Small intestine (tissue), 7 donors: ENCODE measurements at regions not wholly inside any gene's neighbourhood (a gene's known extent, or its start where the extent isn't known, plus 50 kb on each side); places are given as distances from the start of the nearest gene placed in this dataset.

ENCODE experiments used
- DNase-seq, 2 donors: peaks; one replicate each; pipeline versions ENCODE4 v3.0.0 to v3.0.0-alpha.2; 2013
- FAIRE-seq: peaks from 2 replicates; lab custom pipeline; 2012; peaks lifted over from hg19 to GRCh38; lab: Jason Lieb, UNC
- H3K27ac ChIP-seq, 3 donors: one replicate each; pipeline ENCODE4 v1.5.1; 2013; ENCODE audit warnings: low read length in 2 of 3, mild to moderate bottlenecking in 2 of 3, control low read depth in 1 of 3, inconsistent platforms in 1 of 3, low read depth in 1 of 3, moderate library complexity in 1 of 3
- H3K27me3 ChIP-seq, 3 donors: one replicate each; pipeline ENCODE4 v1.6.1; 2013; ENCODE audit warnings: low read length in 3 of 3, inconsistent platforms in 1 of 3; ENCODE audit not compliant: control insufficient read depth in 3 of 3, insufficient read depth in 3 of 3
- H3K36me3 ChIP-seq, 3 donors: one replicate each; pipeline ENCODE4 v1.6.1; 2013; ENCODE audit warnings: low read length in 3 of 3, inconsistent platforms in 1 of 3, low read depth in 1 of 3, mild to moderate bottlenecking in 1 of 3, moderate library complexity in 1 of 3; ENCODE audit not compliant: control insufficient read depth in 3 of 3, insufficient read depth in 2 of 3
- H3K4me1 ChIP-seq, 3 donors: one replicate each; pipeline ENCODE4 v1.6.1; 2013; ENCODE audit warnings: low read length in 2 of 3, inconsistent platforms in 1 of 3, low read depth in 1 of 3, mild to moderate bottlenecking in 1 of 3, moderate library complexity in 1 of 3; ENCODE audit not compliant: control insufficient read depth in 3 of 3, insufficient read depth in 2 of 3
- H3K4me3 ChIP-seq, 3 donors: one replicate each; pipeline ENCODE4 v1.5.1; 2013; ENCODE audit warnings: low read length in 3 of 3, control low read depth in 1 of 3, inconsistent platforms in 1 of 3, low read depth in 1 of 3, mild to moderate bottlenecking in 1 of 3, moderate library complexity in 1 of 3
- H3K9me3 ChIP-seq, 2 donors: one replicate each; pipeline ENCODE4 v1.6.1; 2013; ENCODE audit warnings: low read depth in 1 of 2, low read length in 1 of 2; ENCODE audit not compliant: control insufficient read depth in 2 of 2, insufficient read depth in 1 of 2
- WGBS, 3 donors: extraction: QIAGEN DNeasy Blood & Tissue Kit; methylation state at CpG; one replicate each; pipeline ENCODE4 v1.1.7; 2013; 5-methylcytosine and 5-hydroxymethylcytosine counted together
- donor health status: healthy with polysubstance abuse.
- donor health status: control.
- donor health status: control.
- donor health status: Bipolar disorder and iron deficiency.
- donor health status: healthy.

DNA sequence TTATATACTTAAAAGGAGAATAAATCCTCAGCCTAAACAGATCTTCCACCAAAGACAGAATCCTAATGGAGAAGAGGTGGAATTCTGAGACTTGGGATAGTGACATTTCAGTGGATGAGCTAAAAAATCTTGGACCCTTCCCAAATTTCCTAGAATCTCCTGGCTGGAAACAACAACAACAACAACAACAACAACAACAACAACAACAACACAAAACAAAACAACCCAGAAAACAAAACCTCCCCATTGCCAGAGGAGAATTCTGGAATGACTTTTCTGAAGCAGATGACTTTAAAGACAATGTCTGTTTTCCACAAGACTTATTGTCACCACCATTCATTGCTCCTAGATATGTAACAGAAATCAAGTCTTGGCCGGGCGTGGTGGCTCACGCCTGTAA lies 322.1 kb downstream of the ARL4A start:
- DNase-seq (no peak), FAIRE-seq (no peak)
- Histone ChIP-seq H3K9me3 (no peaks in the 10 kb centered on the region), H3K27ac (no peak overlapping the region), H3K36me3 (no peaks in the 10 kb centered on the region), H3K4me3 (no peak overlapping the region), H3K4me1 (no peaks in the 10 kb centered on the region), H3K27me3 (no peaks in the 10 kb centered on the region)
- WGBS, 3 donors = 91 to 98% (median 95%) methylated on average over 3 of the region's 3 CpGs

DNA sequence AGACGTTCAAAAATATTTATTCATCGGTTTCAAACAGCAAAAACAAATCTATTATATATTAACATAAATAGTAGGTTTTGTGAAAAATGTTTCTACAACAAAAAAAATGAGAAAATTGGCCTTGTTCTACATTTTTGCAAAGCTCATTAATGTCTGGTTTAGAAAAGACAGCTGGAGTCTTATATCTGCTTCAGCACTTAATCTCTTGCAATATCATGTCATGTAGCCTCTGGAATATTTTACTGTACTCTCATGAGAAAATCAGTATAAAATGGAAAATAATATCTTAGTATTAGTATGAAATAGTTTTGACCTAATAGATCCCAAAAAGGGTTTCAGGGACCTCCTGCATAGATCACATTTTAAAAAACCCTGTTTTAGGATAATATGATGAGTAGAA lies 326.6 kb downstream of the ARL4A start:
- H3K27ac ChIP-seq = no peak overlapping the region
- DNase-seq = no peak
- FAIRE-seq = no peak
- H3K27me3 ChIP-seq = no peaks in the 10 kb centered on the region
- no peak overlapping the region for H3K4me3 ChIP-seq
- H3K4me1 ChIP-seq = peaks cover 0 to 7% (median 0%) of the 10 kb centered on the region in 3 donors
- H3K36me3 ChIP-seq = no peaks in the 10 kb centered on the region
- 64 to 89% (median 67%) methylated on average over 2 of the region's 2 CpGs for WGBS, 3 donors
- H3K9me3 ChIP-seq = peaks cover 0 to 4% of the 10 kb centered on the region in 2 donors

DNA sequence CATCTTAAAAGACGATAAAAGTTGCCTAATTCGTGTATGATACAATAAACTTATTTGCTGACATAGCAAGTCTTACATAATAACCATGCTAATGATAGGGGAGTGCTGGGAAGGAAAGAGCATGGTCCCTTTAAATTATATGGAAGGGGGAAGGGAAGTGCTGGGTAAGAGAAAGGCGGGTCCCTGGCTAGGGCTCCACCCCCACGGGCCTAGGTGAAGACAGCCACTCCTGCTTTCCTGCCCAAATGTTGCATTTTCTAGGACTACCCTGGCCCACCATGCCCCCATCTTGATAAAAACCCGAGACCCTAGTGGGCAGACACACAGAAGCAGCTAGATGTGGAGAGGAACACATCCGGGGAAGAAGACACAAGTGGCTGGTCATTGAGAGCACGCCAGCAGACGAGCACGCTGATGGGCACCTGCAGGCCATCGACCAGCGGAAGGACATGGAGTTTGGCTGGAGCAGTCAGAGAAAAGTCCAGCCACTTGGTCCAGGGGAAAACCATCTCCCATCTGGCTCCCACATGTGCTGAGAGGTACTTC lies 328.7 kb downstream of the ARL4A start:
- FAIRE-seq (no peak), DNase-seq (no peak)
- H3K9me3 ChIP-seq = peaks cover 0 to 4% of the 10 kb centered on the region in 2 donors
- 89 to 93% (median 92%) methylated on average over 11 of the region's 11 CpGs for WGBS, 3 donors
- no peaks in the 10 kb centered on the region for H3K36me3 ChIP-seq
- H3K4me1 ChIP-seq = peaks cover 0 to 7% (median 0%) of the 10 kb centered on the region in 3 donors
- H3K27ac ChIP-seq = no peak overlapping the region
- no peaks in the 10 kb centered on the region for H3K27me3 ChIP-seq
- no peak overlapping the region for H3K4me3 ChIP-seq

DNA sequence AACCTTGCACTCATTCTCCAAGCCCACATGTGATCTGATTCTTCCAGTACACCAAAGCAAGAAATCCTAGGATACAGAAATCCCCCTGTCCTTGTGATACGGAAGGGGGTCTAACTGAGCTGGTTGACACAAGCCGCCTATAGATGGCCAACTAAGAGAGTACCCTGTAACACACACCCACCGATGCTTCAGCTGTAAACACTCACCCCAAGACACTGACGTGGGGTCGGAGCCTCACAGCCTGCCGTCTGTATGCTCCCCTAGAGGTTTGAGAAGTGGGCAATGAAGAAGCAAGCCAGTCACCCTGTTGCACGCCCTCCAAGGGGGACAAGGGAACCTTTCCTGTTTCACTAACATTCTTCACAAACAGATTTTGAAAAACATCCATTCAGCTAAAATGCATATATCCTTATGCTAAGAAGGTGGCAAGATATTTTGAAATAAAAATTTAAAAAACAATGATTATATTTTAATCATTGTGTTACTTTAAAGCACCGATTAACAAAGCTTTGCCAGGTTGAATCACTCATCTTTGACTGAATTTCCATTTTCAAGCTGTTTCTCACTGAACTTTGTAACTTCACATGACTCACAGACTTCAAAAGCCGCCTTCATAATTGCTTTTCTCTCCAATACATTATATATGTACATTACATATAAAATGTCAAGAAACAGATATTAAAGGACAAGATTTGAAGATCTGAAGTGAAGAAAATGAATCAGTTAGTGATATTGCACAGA lies 329.3 kb downstream of the ARL4A start:
- H3K4me3 ChIP-seq = no peak overlapping the region
- H3K36me3 ChIP-seq = no peaks in the 10 kb centered on the region
- peaks cover 0 to 7% (median 0%) of the 10 kb centered on the region in 3 donors for H3K4me1 ChIP-seq
- WGBS, 3 donors = 68 to 77% (median 70%) methylated on average over 9 of the region's 9 CpGs
- no peaks in the 10 kb centered on the region for H3K27me3 ChIP-seq
- FAIRE-seq (no peak), DNase-seq (peak; percentile 50 to 76)
- H3K9me3 ChIP-seq = peaks cover 0 to 4% of the 10 kb centered on the region in 2 donors
- peak overlapping the region in 1 of 3 donors; percentile 41 for H3K27ac ChIP-seq

DNA sequence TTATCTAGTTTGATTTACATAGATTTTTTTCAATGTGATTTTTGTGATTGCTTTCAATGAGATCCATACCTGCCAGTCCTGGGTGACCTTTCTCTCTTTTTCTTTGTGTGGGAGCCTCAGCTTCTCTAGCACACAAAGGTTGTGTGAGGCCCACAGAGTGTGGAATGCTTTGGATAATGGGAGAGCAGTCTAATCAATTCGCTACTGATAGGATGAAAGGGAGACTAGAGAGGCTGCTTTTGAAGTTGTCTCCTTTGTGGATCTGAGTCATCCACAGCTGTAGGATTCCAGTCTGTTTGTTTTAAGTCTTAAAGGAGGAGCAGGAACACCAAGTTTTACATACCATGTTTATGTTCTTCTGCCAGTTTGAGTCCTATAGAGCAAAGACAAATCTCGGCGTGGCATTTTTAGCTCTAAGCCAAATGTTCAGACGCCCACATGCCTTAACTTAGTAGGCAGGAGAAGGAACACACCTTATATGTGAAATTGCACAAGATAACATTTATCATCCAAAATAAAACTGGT lies 330.0 kb downstream of the ARL4A start:
- FAIRE-seq (no peak), DNase-seq (peak; percentile 39 to 62)
- H3K36me3 ChIP-seq = no peaks in the 10 kb centered on the region
- H3K27ac ChIP-seq = peak overlapping the region in 1 of 3 donors; percentile 41
- H3K4me3 ChIP-seq = no peak overlapping the region
- no peaks in the 10 kb centered on the region for H3K27me3 ChIP-seq
- H3K9me3 ChIP-seq = peaks cover 0 to 4% of the 10 kb centered on the region in 2 donors
- H3K4me1 ChIP-seq = peaks cover 0 to 7% (median 0%) of the 10 kb centered on the region in 3 donors
- 15 to 56% (median 38%) methylated on average over 4 of the region's 4 CpGs for WGBS, 3 donors

DNA sequence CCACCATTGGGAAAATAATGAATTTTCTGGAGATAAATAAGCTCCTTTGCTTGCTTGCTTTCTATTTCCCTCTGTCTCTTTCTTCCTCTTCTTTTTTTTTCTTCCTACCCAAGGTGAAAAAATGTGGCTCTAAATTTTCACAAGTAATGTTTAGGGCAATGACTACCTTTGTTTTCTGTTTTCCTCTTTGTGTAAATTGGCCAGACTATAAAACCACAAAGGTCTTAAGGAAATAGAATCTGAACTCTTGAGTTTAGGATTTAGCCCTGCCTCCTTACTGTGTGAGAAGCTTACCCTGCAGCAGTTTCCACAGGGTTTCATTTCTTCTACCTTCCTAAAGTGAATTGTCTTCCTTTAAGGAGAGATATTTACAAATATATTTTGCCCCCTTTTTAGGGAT lies 330.4 kb downstream of the ARL4A start:
- DNase-seq (peak in 1 of 2 donors; percentile 3), FAIRE-seq (no peak)
- Histone ChIP-seq H3K27me3 (no peaks in the 10 kb centered on the region), H3K4me1 (peaks cover 0 to 7% (median 0%) of the 10 kb centered on the region in 3 donors), H3K36me3 (no peaks in the 10 kb centered on the region), H3K9me3 (peaks cover 0 to 4% of the 10 kb centered on the region in 2 donors), H3K27ac (peak overlapping the region in 1 of 3 donors; percentile 41), H3K4me3 (no peak overlapping the region)

DNA sequence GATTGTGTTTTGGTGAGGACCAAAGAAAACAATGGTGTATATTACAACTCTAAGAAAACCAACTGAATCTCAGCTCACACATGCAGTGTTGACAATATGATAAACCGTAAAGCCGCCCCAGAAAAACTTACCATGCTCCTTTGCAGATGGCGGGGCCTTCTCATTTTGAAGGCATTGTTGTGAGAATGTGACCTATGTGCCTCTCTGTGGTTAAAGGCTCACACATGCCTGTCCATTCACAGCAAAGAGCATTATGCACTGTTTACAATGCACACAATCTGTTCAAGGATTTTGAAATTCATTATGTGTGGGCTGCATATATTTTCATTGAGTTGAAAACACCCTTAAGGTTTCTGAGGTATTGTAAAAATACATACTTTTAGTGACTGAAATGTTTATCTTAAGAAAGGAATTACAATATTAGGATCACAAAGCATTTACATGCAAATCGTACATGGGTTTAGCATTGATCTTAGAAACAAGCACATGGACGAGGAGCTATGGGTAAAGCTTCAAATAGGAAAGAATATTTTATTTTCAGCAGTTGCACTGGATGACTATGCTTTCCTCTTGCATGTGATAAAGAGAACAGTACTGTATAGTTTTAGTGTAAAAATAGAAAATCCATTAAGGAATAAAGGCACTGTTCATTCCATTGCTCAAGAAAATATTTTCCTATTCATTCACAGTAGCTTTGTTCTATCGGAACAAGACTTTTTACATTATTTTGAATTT lies 334.3 kb downstream of the ARL4A start:
- Histone ChIP-seq H3K36me3 (no peaks in the 10 kb centered on the region), H3K27me3 (no peaks in the 10 kb centered on the region), H3K4me1 (peaks cover 0 to under 1% (median 0%) of the 10 kb centered on the region in 3 donors), H3K27ac (no peak overlapping the region), H3K4me3 (no peak overlapping the region), H3K9me3 (peaks cover 0 to 3% of the 10 kb centered on the region in 2 donors)
- FAIRE-seq (no peak), DNase-seq (no peak)
- WGBS, 3 donors = 85 to 90% (median 88%) methylated on average over 6 of the region's 6 CpGs

DNA sequence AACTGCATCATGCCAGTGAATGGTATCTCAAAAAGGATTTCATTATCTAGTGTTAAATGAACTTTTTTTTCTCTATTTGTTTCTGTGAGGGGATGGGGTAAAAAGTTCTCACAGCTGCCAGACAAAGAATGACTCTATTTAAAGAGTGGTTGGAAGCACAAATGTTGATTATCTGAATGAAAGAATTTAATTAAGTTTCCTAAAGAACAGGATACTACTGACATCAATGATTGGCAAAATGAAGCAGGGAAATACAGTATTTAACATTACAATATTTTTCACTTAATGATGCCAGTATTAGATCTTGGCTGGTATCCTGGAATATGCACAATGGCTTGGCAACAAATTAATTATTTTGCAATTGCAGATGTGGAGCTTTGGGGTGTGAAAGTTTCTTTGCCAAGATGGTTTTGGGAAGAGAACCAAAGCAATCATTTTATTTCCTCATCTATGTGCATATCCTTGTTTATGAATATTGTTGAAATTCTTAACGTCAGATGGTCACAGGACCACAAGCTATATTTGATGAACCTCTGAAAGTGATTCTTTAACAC lies 336.8 kb downstream of the ARL4A start:
- DNase-seq = no peak
- H3K27ac ChIP-seq = no peak overlapping the region

More for the DNA sequence above, 336.8 kb downstream of the ARL4A start:
- Histone ChIP-seq H3K4me3 (no peak overlapping the region), H3K4me1 (no peaks in the 10 kb centered on the region), H3K9me3 (peaks cover 0 to 4% of the 10 kb centered on the region in 2 donors), H3K36me3 (no peaks in the 10 kb centered on the region), H3K27me3 (no peaks in the 10 kb centered on the region)
- no peak for FAIRE-seq
- WGBS, 3 donors = 56 to 83% (median 80%) methylated on average over 1 of the region's 1 CpG
